Coronary artery (tissue), 2 donors: ENCODE measurements at regions not wholly inside any gene's neighbourhood (a gene's known extent, or its start where the extent isn't known, plus 50 kb on each side); places are given as distances from the start of the nearest gene placed in this dataset.

Experiments used
- DNase-seq: peaks from one replicate; pipeline ENCODE4 v3.0.0-alpha.2; 2017; ENCODE audit warnings: low spot score
- H3K27ac ChIP-seq, 2 donors: fragments of 200-600 bp; sonication (generic); one replicate each; pipeline ENCODE4 v1.5.1; 2016 to 2019
- H3K4me3 ChIP-seq: fragments of 200-600 bp; sonication (generic); 2 replicates; pipeline ENCODE4 v1.5.1; 2016; ENCODE audit warnings: mild to moderate bottlenecking, moderate library complexity
- TF ChIP-seq, protein P1 (sequence below): fragments of 200-600 bp; sonication (generic); IDR thresholded peaks from one replicate; pipeline ENCODE4 v1.5.1; 2019; ENCODE audit warnings: antibody characterized with exemption

DNA sequence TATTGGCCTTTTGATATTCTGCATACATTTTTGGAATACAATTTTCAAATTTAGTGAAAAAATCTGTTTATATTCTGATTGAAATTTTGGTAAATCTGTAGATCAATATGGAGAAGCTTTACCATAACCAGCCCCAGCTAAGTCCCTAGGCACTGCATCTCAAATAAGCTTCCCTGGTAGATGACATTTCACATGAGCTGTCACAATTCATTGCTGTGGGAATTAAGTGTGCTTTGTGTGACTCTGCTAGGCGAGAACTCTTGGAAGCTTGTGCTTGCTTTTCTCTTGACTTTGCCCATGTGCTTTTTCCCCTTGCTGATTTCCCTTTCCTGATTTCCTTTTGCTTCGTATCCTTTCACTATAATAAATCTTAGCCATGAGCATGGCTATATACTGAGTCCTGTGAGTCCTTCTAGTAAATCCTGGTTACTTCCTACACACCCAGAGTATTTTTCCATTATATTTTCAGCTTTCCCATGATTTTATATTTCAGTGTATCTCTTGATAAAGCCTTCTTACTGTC lies 166.5 kb upstream of the MMS22L start:
- TF ChIP-seq, protein P1, sequence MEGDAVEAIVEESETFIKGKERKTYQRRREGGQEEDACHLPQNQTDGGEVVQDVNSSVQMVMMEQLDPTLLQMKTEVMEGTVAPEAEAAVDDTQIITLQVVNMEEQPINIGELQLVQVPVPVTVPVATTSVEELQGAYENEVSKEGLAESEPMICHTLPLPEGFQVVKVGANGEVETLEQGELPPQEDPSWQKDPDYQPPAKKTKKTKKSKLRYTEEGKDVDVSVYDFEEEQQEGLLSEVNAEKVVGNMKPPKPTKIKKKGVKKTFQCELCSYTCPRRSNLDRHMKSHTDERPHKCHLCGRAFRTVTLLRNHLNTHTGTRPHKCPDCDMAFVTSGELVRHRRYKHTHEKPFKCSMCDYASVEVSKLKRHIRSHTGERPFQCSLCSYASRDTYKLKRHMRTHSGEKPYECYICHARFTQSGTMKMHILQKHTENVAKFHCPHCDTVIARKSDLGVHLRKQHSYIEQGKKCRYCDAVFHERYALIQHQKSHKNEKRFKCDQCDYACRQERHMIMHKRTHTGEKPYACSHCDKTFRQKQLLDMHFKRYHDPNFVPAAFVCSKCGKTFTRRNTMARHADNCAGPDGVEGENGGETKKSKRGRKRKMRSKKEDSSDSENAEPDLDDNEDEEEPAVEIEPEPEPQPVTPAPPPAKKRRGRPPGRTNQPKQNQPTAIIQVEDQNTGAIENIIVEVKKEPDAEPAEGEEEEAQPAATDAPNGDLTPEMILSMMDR: no peak
- Histone ChIP-seq H3K4me3 (no peak overlapping the region), H3K27ac (no peak overlapping the region)
- DNase-seq: no peak

DNA sequence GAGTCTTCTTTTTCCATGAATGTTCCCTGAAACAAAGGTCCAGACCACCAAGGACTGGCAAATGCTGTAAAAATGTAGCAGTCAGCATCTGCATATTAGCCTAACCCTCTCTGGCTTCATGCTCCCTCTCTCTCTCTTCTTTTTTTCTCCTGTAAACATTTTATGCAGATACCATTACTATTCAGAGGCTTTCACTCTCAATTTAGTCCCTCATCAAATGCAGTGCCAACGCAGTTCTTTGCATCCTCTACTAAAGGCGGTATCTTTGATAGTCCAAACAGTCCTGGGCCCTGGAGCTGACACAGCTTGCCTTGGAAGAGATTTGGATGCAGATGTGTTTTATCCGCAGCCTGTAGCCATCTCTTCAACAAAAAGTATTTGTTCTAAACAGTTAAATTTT lies 167.1 kb upstream of the MMS22L start:
- TF ChIP-seq, protein P1: no peak
- Histone ChIP-seq H3K4me3 (no peak overlapping the region), H3K27ac (no peak overlapping the region)
- DNase-seq: no peak

DNA sequence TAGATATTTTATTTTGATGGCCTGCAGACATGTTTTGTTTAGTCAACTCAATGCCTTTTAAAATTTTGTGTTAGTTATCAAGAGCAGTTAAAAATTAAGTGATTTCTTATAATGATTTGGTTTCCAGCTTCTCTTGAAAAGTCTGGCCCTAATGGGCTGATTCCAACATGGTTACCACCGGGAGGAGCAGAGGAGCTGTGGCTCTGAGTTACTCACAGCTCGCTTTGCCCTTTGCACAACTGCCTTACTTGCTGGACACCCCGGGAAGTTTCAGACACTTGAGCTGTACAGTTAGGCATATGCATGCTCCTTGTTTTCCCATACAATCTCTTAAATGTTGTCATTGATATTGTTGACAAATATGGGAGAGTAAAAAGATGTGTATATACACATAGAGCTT lies 173.1 kb upstream of the MMS22L start:
- Histone ChIP-seq H3K4me3 (no peak overlapping the region), H3K27ac (no peak overlapping the region)
- TF ChIP-seq, protein P1: no peak
- DNase-seq: no peak

DNA sequence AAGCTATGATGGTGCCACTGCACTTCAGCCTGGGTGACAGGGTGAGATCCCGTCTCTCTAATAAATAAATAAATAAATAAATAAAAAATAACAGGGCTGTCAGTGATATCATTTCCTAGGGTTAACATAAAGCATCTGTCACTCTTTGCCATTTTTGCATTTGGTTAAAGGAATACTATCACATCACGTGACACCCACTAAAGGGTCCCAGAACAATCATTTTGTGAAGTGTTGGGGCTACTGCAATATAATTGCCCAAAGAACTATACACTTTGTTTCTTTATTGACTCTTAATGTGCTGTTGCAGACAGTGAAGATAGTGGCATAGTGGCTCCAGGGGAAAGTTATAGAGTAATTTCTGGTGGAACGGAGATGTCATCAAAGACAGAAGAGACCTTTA lies 176.5 kb upstream of the MMS22L start:
- TF ChIP-seq, protein P1: no peak
- Histone ChIP-seq H3K4me3 (no peak overlapping the region), H3K27ac (no peak overlapping the region)
- DNase-seq: no peak

DNA sequence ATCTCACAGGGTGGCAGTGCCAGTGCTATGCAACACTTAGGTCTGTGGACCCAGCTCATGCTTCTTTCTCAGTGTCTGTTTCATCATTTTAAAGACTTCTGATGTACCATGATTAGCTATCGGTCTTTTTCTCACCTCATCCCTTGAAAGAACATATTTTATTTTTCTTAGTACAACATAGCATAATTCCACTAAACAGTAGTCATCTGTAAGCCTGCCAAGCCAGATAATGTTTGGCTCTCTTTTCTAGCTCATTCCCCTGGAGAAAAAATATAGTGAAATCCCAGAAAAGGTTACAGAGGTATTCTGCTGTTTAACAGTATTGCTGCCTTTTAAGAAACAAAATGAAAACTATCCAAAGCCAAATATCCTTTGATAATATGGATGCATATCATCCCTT lies 177.0 kb upstream of the MMS22L start:
- TF ChIP-seq, protein P1: no peak
- no peak overlapping the region for H3K27ac ChIP-seq
- no peak overlapping the region for H3K4me3 ChIP-seq
- no peak for DNase-seq

DNA sequence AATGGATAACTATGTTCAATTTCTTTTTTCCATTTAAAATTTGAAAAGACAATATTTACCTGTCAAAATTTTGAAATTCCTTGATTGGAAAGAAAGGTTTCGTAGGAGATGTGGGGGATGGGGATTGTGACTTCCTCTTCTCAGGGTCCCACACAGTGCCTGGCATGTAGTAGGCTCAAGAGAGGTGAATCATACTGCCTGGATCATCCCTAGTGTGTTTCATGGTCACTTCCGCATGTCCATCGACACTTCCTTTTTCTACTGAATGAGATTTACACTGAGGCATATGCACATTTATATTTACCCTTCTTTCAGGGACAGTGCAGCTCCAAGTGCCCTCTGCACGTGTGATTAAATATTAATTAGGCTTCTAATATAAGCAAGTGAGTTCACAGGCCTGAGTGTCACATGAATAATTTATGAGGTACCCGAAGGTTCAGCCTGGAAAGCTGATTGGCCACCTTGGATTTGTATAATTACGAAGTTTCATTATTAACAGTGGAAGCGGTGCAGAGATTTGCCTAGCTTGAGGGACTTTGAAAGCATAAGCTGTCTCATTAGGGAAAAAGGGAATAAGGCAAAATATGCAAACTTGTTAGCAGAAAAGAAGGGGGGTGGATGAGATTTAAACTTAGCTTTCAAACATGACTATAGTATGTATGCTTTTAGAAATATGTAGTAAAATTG lies 177.5 kb upstream of the MMS22L start:
- Histone ChIP-seq H3K27ac (no peak overlapping the region), H3K4me3 (no peak overlapping the region)
- TF ChIP-seq, protein P1: no peak
- DNase-seq: no peak

DNA sequence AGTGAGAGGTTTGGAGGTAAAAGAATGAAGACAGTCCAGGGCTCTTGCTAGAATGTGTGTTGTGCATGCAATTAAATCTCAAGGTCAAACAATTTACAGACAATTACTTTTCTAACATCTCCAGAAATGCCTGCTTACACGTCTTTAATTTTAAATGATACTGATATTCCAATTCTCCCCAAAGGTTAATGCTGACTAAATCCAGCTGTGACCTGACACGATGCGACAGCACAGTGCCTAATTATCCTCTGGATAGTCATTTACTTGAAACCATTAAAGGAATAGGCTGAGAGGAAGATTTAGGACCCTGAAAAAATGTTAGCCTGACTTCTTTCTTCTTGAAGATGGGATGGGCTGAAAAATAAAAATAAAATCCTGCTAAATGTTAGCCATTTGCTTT lies 178.2 kb upstream of the MMS22L start:
- no peak overlapping the region for H3K27ac ChIP-seq
- H3K4me3 ChIP-seq: no peak overlapping the region
- TF ChIP-seq, protein P1: no peak
- DNase-seq: no peak
